ENCODE measurements at regions not wholly inside any gene's neighbourhood (a gene's known extent, or its start where the extent isn't known, plus 50 kb on each side); places are given as distances from the start of the nearest gene placed in this dataset.

GRCh38 chr6:14861491-14861943 lies 384.4 kb upstream of the JARID2 start:
- no peaks in the 10 kb centered on the region for H3F3A ChIP-seq (ENCODE audit: insufficient read depth, low read length, poor library complexity, severe bottlenecking)
- no peak overlapping the region for H3K9ac ChIP-seq (ENCODE audit: low read length)
- no peak overlapping the region for H2AFZ ChIP-seq (ENCODE audit: low read depth, low read length)
- H3K4me3 ChIP-seq (ENCODE audit: low read length): no peak overlapping the region
- no peaks in the 10 kb centered on the region for H3K9me2 ChIP-seq (ENCODE audit: insufficient read depth, low read length)
- TF ChIP-seq EZH2 (IDR thresholded peaks at IDR 0.05; ENCODE audit: borderline replicate concordance, insufficient read depth, low read length, poor library complexity, severe bottlenecking) (no peak), POLR2AphosphoS5 (IDR thresholded peaks at IDR 0.05) (no peak), REST (IDR thresholded peaks at IDR 0.05; ENCODE audit: borderline replicate concordance) (no peak), MXI1 (conservative IDR thresholded peaks at IDR 0.05; ENCODE audit: poor library complexity, severe bottlenecking) (no peak), EP300 (conservative IDR thresholded peaks at IDR 0.05; ENCODE audit: poor library complexity, severe bottlenecking) (no peak), RAD21 (conservative IDR thresholded peaks at IDR 0.05) (no peak), TAF1 (IDR thresholded peaks at IDR 0.05; ENCODE audit: low read depth) (no peak), CTCF (IDR thresholded peaks at IDR 0.05; ENCODE audit: poor library complexity, severe bottlenecking) (no peak), SMC3 (conservative IDR thresholded peaks at IDR 0.05; ENCODE audit: poor library complexity) (no peak)
- H3K27ac ChIP-seq (ENCODE audit: low read length): no peak overlapping the region
- no peak overlapping the region for H3K4me2 ChIP-seq (ENCODE audit: low read length)
- H3K36me3 ChIP-seq (ENCODE audit: insufficient read depth, low read length): no peaks in the 10 kb centered on the region
- no peaks in the 10 kb centered on the region for H3K27me3 ChIP-seq (ENCODE audit: insufficient read depth, low read depth, low read length)
- H3K79me2 ChIP-seq (replicated peaks; ENCODE audit: insufficient read depth, low read length): no peaks in the 10 kb centered on the region
- H4K20me1 ChIP-seq (ENCODE audit: insufficient read depth): no peaks in the 10 kb centered on the region
- H3K9me3 ChIP-seq (ENCODE audit: low read length): no peaks in the 10 kb centered on the region

GRCh38 chr6:14862845-14863244 lies 383.0 kb upstream of the JARID2 start:
- Histone ChIP-seq H3F3A (ENCODE audit: insufficient read depth, low read length, poor library complexity, severe bottlenecking) (no peaks in the 10 kb centered on the region), H3K4me2 (ENCODE audit: low read length) (no peak overlapping the region), H3K36me3 (ENCODE audit: insufficient read depth, low read length) (no peaks in the 10 kb centered on the region), H2AFZ (ENCODE audit: low read depth, low read length) (no peak overlapping the region), H3K79me2 (replicated peaks; ENCODE audit: insufficient read depth, low read length) (no peaks in the 10 kb centered on the region), H3K4me3 (ENCODE audit: low read length) (no peak overlapping the region), H4K20me1 (ENCODE audit: insufficient read depth) (no peaks in the 10 kb centered on the region), H3K27ac (ENCODE audit: low read length) (no peak overlapping the region), H3K9me3 (ENCODE audit: low read length) (no peaks in the 10 kb centered on the region), H3K27me3 (ENCODE audit: insufficient read depth, low read depth, low read length) (no peaks in the 10 kb centered on the region), H3K9ac (ENCODE audit: low read length) (no peak overlapping the region), H3K9me2 (ENCODE audit: insufficient read depth, low read length) (no peaks in the 10 kb centered on the region)
- no peak for TF ChIP-seq SMC3 (conservative IDR thresholded peaks at IDR 0.05; ENCODE audit: poor library complexity)
- no peak for TF ChIP-seq EZH2 (IDR thresholded peaks at IDR 0.05; ENCODE audit: borderline replicate concordance, insufficient read depth, low read length, poor library complexity, severe bottlenecking)
- TF ChIP-seq CTCF (IDR thresholded peaks at IDR 0.05; ENCODE audit: poor library complexity, severe bottlenecking): no peak
- no peak for TF ChIP-seq EP300 (conservative IDR thresholded peaks at IDR 0.05; ENCODE audit: poor library complexity, severe bottlenecking)
- no peak for TF ChIP-seq MXI1 (conservative IDR thresholded peaks at IDR 0.05; ENCODE audit: poor library complexity, severe bottlenecking)
- TF ChIP-seq REST (IDR thresholded peaks at IDR 0.05; ENCODE audit: borderline replicate concordance): no peak
- no peak for TF ChIP-seq RAD21 (conservative IDR thresholded peaks at IDR 0.05)
